ENCODE measurements at regions not wholly inside any gene's neighbourhood (a gene's known extent, or its start where the extent isn't known, plus 50 kb on each side); places are given as distances from the start of the nearest gene placed in this dataset.
"Not testable (repeated sequence)": the region's sequence is repeated elsewhere in the genome, so short reads cannot be mapped to it uniquely, and the experiment has no call there.

DNA sequence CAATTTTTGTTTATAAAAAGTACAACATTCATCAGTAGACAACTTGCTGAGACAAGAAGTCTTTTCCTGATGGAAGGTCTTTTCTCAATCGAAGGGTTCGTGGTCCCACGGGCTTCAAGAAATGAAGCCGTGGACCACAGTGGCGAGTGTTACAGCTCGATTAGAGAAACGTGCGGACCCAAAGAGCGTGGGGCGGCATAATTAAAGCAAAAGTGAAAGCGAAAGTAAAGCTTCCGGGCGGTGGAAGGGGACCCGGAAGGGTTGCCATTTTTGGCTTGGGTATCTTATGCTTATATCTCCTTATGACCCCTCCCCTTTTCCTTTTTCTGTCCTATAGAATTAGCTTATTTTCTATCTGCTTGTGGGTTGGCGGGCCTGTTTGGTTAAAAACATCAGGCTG lies 2309.4 kb upstream of the ACO1 start:
- Histone ChIP-seq H3K9me3 (replicated peaks) (peaks cover 7% of the 10 kb centered on the region), H3K27me3 (ENCODE audit: low read depth) (no peaks in the 10 kb centered on the region), H3K4me1 (no peaks in the 10 kb centered on the region), H3K36me3 (no peaks in the 10 kb centered on the region), H3K4me3 (no peak overlapping the region), H3K27ac (replicated peaks) (no peak overlapping the region)
- intact Hi-C loops (cut with micrococcal nuclease) = no loop called here
- DNase-seq = no peak
- TF ChIP-seq CTCF (IDR thresholded peaks at IDR 0.05; ENCODE audit: borderline replicate concordance) = no peak

- intact Hi-C loops (cut with micrococcal nuclease) = no loop called here
- no peak for TF ChIP-seq CTCF (IDR thresholded peaks at IDR 0.05; ENCODE audit: borderline replicate concordance)
- no peaks in the 10 kb centered on the region for H3K4me1 ChIP-seq
Measured at GRCh38 chr9:30075451-30076199, 2308.8 kb upstream of the ACO1 start.

GRCh38 chr9:30078195-30078594 lies 2306.2 kb upstream of the ACO1 start:
- H3K27me3 ChIP-seq (ENCODE audit: low read depth) = no peaks in the 10 kb centered on the region
- H3K27ac ChIP-seq (replicated peaks) = no peak overlapping the region
- no peak for DNase-seq
- TF ChIP-seq CTCF (IDR thresholded peaks at IDR 0.05; ENCODE audit: borderline replicate concordance) = no peak
- H3K4me1 ChIP-seq = no peaks in the 10 kb centered on the region
- H3K4me3 ChIP-seq = no peak overlapping the region
- H3K9me3 ChIP-seq (replicated peaks) = peaks cover 7% of the 10 kb centered on the region
- no peaks in the 10 kb centered on the region for H3K36me3 ChIP-seq
- intact Hi-C loops (cut with micrococcal nuclease) = no loop called here

More at GRCh38 chr9:30075451-30076199, 2308.8 kb upstream of the ACO1 start:
- no peak for DNase-seq
- Histone ChIP-seq H3K9me3 (replicated peaks) (peaks cover 7% of the 10 kb centered on the region), H3K36me3 (no peaks in the 10 kb centered on the region), H3K4me3 (no peak overlapping the region), H3K27me3 (ENCODE audit: low read depth) (no peaks in the 10 kb centered on the region), H3K27ac (replicated peaks) (no peak overlapping the region)

DNA sequence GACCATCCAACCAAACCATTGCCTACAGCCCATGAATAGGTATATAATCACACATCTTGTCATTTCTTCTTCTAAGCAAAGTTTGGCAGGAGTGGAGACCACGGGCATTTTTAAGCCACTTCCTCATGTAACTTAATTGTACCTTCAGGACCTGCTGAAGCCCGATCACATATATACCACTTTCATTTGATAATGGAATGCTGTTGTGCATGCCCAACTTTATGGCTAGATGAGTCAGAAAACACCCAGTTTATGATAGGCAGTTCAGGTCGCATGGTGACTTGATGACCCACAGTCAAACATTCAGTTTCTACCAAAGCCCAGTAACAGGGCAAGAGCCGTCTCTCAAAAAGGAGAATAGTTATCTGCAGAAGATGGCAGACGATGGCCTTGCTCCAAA lies 2295.0 kb upstream of the ACO1 start:
- H3K27me3 ChIP-seq (ENCODE audit: low read depth) = no peaks in the 10 kb centered on the region
- intact Hi-C loops (cut with micrococcal nuclease) = no loop called here
- H3K4me3 ChIP-seq = no peak overlapping the region
- no peaks in the 10 kb centered on the region for H3K4me1 ChIP-seq
- no peak overlapping the region for H3K27ac ChIP-seq (replicated peaks)
- H3K9me3 ChIP-seq (replicated peaks) = peaks cover 22% of the 10 kb centered on the region
- TF ChIP-seq CTCF (IDR thresholded peaks at IDR 0.05; ENCODE audit: borderline replicate concordance) = no peak
- no peaks in the 10 kb centered on the region for H3K36me3 ChIP-seq
- DNase-seq = no peak

DNA sequence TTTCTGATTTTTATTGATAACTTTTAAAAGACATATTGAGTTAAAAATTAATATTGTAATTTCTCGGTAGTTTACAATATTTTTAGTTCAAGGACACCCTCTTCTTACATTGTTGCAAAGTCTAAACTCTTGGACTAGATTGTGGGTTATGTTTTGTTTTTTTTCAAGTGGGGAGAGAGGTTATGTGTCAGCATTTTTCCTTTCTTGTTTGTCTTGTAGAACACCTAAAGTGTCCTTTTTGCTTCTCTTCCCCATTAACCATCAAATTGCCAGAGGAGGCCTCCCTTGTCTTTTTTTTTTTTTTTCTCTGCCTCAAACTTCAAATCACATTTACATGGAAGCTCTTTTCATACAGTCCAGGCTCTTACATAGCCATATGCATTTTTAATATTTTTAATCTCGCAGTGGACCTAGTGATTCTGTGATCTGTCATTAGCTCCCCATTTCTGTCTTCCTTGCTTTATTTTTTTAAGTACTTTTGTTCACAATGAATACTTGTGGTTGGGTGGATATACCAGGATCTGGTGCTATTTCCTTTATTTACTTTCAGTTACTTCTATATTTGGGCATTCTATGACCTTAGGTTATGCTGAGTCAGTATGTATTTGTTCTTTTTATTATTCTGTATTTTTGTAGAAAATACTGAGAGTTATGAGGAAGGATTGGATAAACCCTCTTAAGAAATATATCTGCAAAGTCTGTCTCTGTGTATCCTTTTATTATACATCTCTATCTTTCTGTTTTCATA lies 2280.6 kb upstream of the ACO1 start:
- H3K27me3 ChIP-seq (ENCODE audit: low read depth) = no peaks in the 10 kb centered on the region
- TF ChIP-seq CTCF (IDR thresholded peaks at IDR 0.05; ENCODE audit: borderline replicate concordance) = no peak
- H3K4me3 ChIP-seq = no peak overlapping the region
- no peaks in the 10 kb centered on the region for H3K4me1 ChIP-seq
- H3K36me3 ChIP-seq = no peaks in the 10 kb centered on the region
- no peak for DNase-seq
- H3K27ac ChIP-seq (replicated peaks) = no peak overlapping the region
- H3K9me3 ChIP-seq (replicated peaks) = peaks cover 15% of the 10 kb centered on the region
- intact Hi-C loops (cut with micrococcal nuclease) = no loop called here

DNA sequence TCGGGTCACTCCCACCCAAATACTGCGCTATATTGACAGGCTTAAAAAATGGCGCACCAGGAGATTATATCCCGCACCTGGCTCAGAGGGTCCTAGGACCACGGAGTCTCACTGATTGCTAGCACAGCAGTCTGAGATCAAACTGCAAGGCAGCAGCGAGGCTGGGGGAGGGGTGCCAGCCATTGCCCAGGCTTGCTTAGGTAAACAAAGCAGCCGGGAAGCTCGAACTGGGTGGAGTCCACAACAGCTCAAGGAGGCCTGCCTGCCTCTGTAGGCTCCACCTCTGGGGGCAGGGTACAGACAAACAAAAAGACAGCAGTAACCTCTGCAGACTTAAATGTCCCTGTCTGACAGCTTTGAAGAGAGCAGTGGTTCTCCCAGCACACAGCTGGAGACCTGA lies 2277.3 kb upstream of the ACO1 start:
- peaks cover 13% of the 10 kb centered on the region for H3K9me3 ChIP-seq (replicated peaks)
- intact Hi-C loops (cut with micrococcal nuclease); H3K4me1 ChIP-seq; H3K36me3 ChIP-seq; H3K27me3 ChIP-seq (ENCODE audit: low read depth); H3K4me3 ChIP-seq; DNase-seq; H3K27ac ChIP-seq (replicated peaks): not testable (repeated sequence)

Measured in left ventricle myocardium inferior (tissue), 1 donor.